Subcutaneous abdominal adipose tissue (tissue), 5 donors: ENCODE measurements at regions not wholly inside any gene's neighbourhood (a gene's known extent, or its start where the extent isn't known, plus 50 kb on each side); places are given as distances from the start of the nearest gene placed in this dataset.

Experiments used
- H3K27ac ChIP-seq: one replicate; pipeline ENCODE4 v1.7.0; 2013; ENCODE audit warnings: low read depth, mild to moderate bottlenecking, inconsistent platforms, low read length, moderate library complexity
- H3K27me3 ChIP-seq, 5 donors: one replicate each; pipeline ENCODE4 v1.7.0; 2013; ENCODE audit warnings: low read length in 5 of 5, inconsistent platforms in 1 of 5; ENCODE audit not compliant: control insufficient read depth in 5 of 5, insufficient read depth in 4 of 5
- H3K36me3 ChIP-seq, 5 donors: one replicate each; pipeline ENCODE4 v1.7.0; 2013; ENCODE audit warnings: low read length in 5 of 5; ENCODE audit not compliant: control insufficient read depth in 5 of 5, insufficient read depth in 5 of 5
- H3K4me1 ChIP-seq, 5 donors: one replicate each; pipeline ENCODE4 v1.7.0; 2013; ENCODE audit warnings: low read length in 5 of 5, mild to moderate bottlenecking in 3 of 5, moderate library complexity in 1 of 5; ENCODE audit not compliant: control insufficient read depth in 5 of 5, insufficient read depth in 5 of 5
- H3K4me3 ChIP-seq, 5 donors: one replicate each; pipeline ENCODE4 v1.7.0; 2013; ENCODE audit warnings: low read length in 5 of 5, low read depth in 1 of 5
- H3K9ac ChIP-seq, 5 donors: one replicate each; pipeline ENCODE4 v1.7.0; 2013; ENCODE audit warnings: low read length in 5 of 5, mild to moderate bottlenecking in 4 of 5, moderate library complexity in 3 of 5
- H3K9me3 ChIP-seq, 5 donors: one replicate each; pipeline ENCODE4 v1.7.0; 2013; ENCODE audit warnings: low read length in 5 of 5; ENCODE audit not compliant: control insufficient read depth in 5 of 5
- donor health status: healthy.
- donor health status: healthy.
- donor health status: healthy.
- donor health status: healthy.
- donor health status: healthy.

DNA sequence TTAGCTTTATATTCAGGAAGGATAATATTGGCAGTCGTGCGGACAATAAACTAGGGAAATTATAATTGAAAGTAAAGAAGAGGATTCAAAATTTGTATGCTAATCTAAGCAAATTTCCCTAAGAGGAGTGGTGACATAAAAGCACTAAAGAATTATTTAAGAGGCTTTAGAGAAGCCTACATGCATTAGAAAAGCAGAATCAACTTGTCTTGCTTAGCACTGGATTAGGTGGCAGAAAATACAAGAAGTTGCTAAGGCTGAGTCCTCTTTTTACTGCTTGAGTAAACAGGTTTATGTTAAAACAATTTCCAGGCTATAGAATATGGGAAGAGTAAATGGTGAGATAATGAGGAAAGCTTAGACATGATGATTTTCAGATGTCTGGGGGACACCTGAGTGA is 991.5 kb downstream of the PCDH18 start:
- no peaks in the 10 kb centered on the region for H3K9me3 ChIP-seq
- H3K9ac ChIP-seq = no peak overlapping the region
- H3K4me3 ChIP-seq = no peak overlapping the region
- H3K27ac ChIP-seq = no peak overlapping the region
- H3K4me1 ChIP-seq = no peaks in the 10 kb centered on the region
- no peaks in the 10 kb centered on the region for H3K36me3 ChIP-seq
- no peaks in the 10 kb centered on the region for H3K27me3 ChIP-seq

DNA sequence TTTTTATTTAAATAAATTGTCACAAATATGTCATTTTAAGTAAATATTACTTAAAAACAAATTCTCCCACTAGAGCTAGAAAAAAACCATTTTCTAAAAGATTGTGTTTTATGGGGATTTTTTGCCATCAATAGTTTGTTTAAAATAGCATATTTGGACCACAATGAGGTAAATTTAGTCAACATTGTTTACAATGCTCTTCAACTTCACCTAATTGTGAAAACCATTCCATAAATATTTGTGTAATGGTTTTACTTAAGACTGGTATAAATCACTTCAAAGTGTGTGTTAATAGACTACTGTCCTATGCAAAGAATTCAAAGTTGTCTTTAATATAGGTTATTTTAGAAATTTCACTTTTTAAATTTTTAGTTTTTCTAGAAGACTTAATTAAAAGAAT is 1004.2 kb downstream of the PCDH18 start:
- H3K9ac ChIP-seq = no peak overlapping the region
- no peak overlapping the region for H3K27ac ChIP-seq
- no peaks in the 10 kb centered on the region for H3K27me3 ChIP-seq
- no peaks in the 10 kb centered on the region for H3K9me3 ChIP-seq
- no peaks in the 10 kb centered on the region for H3K36me3 ChIP-seq
- H3K4me3 ChIP-seq = no peak overlapping the region
- H3K4me1 ChIP-seq = no peaks in the 10 kb centered on the region

DNA sequence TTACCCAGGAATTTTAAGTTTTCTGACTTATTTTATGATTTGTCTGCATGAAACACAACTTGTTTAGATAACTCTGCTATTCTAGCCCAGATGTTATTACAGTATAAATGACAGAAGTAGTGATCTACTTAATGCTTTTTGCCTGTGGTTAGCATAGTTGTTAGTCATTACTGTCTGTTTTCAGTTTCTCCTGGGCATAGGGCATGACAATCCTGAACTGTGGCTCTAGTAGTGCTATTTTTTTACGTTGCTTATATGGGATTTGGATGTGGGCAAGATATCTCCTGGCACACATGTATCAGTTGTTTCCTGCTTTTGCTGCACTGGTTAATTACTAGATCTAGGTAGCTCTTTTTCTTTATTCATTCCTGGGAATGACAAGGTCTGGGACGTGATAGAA is 1005.8 kb downstream of the PCDH18 start:
- no peaks in the 10 kb centered on the region for H3K27me3 ChIP-seq
- no peaks in the 10 kb centered on the region for H3K36me3 ChIP-seq
- no peaks in the 10 kb centered on the region for H3K4me1 ChIP-seq
- H3K4me3 ChIP-seq = no peak overlapping the region
- no peaks in the 10 kb centered on the region for H3K9me3 ChIP-seq
- no peak overlapping the region for H3K9ac ChIP-seq
- H3K27ac ChIP-seq = no peak overlapping the region

GRCh38 chr4:136524039-136524438 is 1008.3 kb downstream of the PCDH18 start:
- H3K27me3 ChIP-seq = no peaks in the 10 kb centered on the region
- no peaks in the 10 kb centered on the region for H3K4me1 ChIP-seq
- H3K36me3 ChIP-seq = no peaks in the 10 kb centered on the region
- H3K27ac ChIP-seq = no peak overlapping the region
- no peak overlapping the region for H3K9ac ChIP-seq
- no peaks in the 10 kb centered on the region for H3K9me3 ChIP-seq
- no peak overlapping the region for H3K4me3 ChIP-seq

GRCh38 chr4:136516371-136516770 is 1015.9 kb downstream of the PCDH18 start:
- no peak overlapping the region for H3K9ac ChIP-seq
- H3K36me3 ChIP-seq = no peaks in the 10 kb centered on the region

GRCh38 chr4:136505020-136505419 is 1027.3 kb downstream of the PCDH18 start:
- no peak overlapping the region for H3K9ac ChIP-seq
- H3K27ac ChIP-seq = no peak overlapping the region
- no peaks in the 10 kb centered on the region for H3K27me3 ChIP-seq
- H3K4me1 ChIP-seq = no peaks in the 10 kb centered on the region
- H3K9me3 ChIP-seq = no peaks in the 10 kb centered on the region
- no peak overlapping the region for H3K4me3 ChIP-seq
- H3K36me3 ChIP-seq = no peaks in the 10 kb centered on the region

More at GRCh38 chr4:136516371-136516770, 1015.9 kb downstream of the PCDH18 start:
- H3K9me3 ChIP-seq = no peaks in the 10 kb centered on the region
- no peak overlapping the region for H3K4me3 ChIP-seq
- no peaks in the 10 kb centered on the region for H3K4me1 ChIP-seq
- H3K27me3 ChIP-seq = no peaks in the 10 kb centered on the region
- H3K27ac ChIP-seq = no peak overlapping the region

DNA sequence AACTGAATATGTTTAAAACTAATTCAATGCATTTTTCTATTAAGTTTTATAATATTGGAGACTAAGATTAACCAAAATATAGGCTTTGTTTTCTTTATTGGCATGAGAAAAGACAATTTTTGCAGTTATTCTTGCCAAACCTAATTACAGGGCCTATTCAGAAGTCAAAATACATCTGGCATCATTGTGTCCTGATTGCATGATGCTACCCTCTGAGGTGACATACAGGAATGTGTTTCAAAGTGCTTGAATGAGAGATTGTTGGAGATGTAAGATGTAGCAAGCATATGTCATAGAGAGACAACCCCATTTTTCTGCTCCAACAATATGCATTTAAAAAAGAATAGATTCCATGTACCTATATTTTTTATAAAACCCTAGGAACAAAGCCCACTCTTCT is 1036.4 kb downstream of the PCDH18 start:
- H3K36me3 ChIP-seq = no peaks in the 10 kb centered on the region
- no peaks in the 10 kb centered on the region for H3K9me3 ChIP-seq
- no peak overlapping the region for H3K27ac ChIP-seq
- no peak overlapping the region for H3K4me3 ChIP-seq
- H3K9ac ChIP-seq = no peak overlapping the region
- peaks cover 0 to 4% (median 0%) of the 10 kb centered on the region in 5 donors for H3K4me1 ChIP-seq
- no peaks in the 10 kb centered on the region for H3K27me3 ChIP-seq

GRCh38 chr4:136495076-136495475 is 1037.2 kb downstream of the PCDH18 start:
- Histone ChIP-seq H3K4me1 (peaks cover 0 to 4% (median 0%) of the 10 kb centered on the region in 5 donors), H3K27me3 (no peaks in the 10 kb centered on the region), H3K9ac (no peak overlapping the region), H3K9me3 (no peaks in the 10 kb centered on the region), H3K4me3 (no peak overlapping the region), H3K36me3 (no peaks in the 10 kb centered on the region), H3K27ac (no peak overlapping the region)

DNA sequence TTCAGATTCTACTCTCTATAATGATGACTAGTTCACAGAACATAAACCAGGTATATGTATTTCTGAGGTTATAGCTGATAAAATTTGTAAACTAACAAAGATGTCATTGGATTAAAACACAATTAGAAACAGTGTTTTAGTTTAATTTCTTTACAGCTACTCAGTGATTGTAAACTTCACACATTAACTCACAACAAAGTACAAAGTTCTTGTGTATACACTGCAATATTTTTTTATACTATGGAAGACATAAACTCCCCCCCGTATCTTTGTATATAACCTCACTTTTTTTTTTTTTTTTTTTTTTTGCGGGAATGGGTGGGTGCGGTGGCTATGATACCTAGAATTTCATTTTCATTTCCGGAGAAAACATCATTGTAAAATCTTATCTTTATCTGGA is 1043.2 kb downstream of the PCDH18 start:
- Histone ChIP-seq H3K4me1 (no peaks in the 10 kb centered on the region), H3K27ac (no peak overlapping the region), H3K27me3 (no peaks in the 10 kb centered on the region), H3K4me3 (no peak overlapping the region), H3K9me3 (peaks cover 0 to 2% (median 0%) of the 10 kb centered on the region in 5 donors), H3K9ac (no peak overlapping the region), H3K36me3 (no peaks in the 10 kb centered on the region)

DNA sequence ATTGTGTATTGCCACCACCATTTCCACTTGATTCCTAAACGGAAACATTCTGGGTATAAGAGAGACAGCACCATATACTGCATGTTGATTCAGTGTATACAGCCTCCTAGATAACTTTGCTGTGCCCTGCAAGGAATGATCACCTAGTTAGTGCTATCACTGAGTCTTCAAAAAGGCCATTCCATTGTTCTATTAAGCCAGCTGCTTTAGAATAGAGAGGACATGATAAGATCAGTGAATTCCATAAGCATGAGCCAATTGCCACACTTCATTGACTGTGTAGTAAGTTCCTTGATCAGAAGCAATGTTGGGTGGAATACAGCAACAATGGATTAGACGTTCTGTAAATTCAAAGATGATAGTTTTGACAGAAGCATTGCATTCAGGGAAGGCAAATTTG is 1047.3 kb downstream of the PCDH18 start:
- Histone ChIP-seq H3K4me3 (no peak overlapping the region), H3K4me1 (no peaks in the 10 kb centered on the region), H3K27ac (no peak overlapping the region), H3K36me3 (no peaks in the 10 kb centered on the region), H3K9me3 (peaks cover 0 to 2% (median 0%) of the 10 kb centered on the region in 5 donors), H3K9ac (no peak overlapping the region), H3K27me3 (no peaks in the 10 kb centered on the region)

GRCh38 chr4:136476753-136477152 is 1055.5 kb downstream of the PCDH18 start:
- no peak overlapping the region for H3K27ac ChIP-seq
- H3K9me3 ChIP-seq = no peaks in the 10 kb centered on the region
- H3K4me1 ChIP-seq = no peaks in the 10 kb centered on the region
- no peaks in the 10 kb centered on the region for H3K36me3 ChIP-seq
- H3K27me3 ChIP-seq = no peaks in the 10 kb centered on the region
- no peak overlapping the region for H3K4me3 ChIP-seq
- no peak overlapping the region for H3K9ac ChIP-seq
